ENCODE measurements at regions not wholly inside any gene's neighbourhood (a gene's known extent, or its start where the extent isn't known, plus 50 kb on each side); places are given as distances from the start of the nearest gene placed in this dataset.
"Not testable (repeated sequence)": the region's sequence is repeated elsewhere in the genome, so short reads cannot be mapped to it uniquely, and the experiment has no call there.

- H3K4me3 ChIP-seq (ENCODE audit: low read depth, low read length) = no peak overlapping the region
- no peak for DNase-seq (ENCODE audit: low read depth)
These were observed 457.9 kb downstream of the FAT4 start for GRCh38 chr4:125772680-125773079.

- no peak for DNase-seq (ENCODE audit: low read depth)
- no peak overlapping the region for H3K4me3 ChIP-seq (ENCODE audit: low read depth, low read length)
These were observed 458.7 kb downstream of the FAT4 start for GRCh38 chr4:125773502-125773901.

GRCh38 chr4:125773931-125774330 lies 459.2 kb downstream of the FAT4 start:
- DNase-seq (ENCODE audit: low read depth) = no peak
- no peak overlapping the region for H3K4me3 ChIP-seq (ENCODE audit: low read depth, low read length)

- H3K4me3 ChIP-seq (ENCODE audit: low read depth, low read length) = no peak overlapping the region
- no peak for DNase-seq (ENCODE audit: low read depth)
These were observed 461.4 kb downstream of the FAT4 start for GRCh38 chr4:125776146-125776545.

GRCh38 chr4:125780164-125780563 lies 465.4 kb downstream of the FAT4 start:
- no peak overlapping the region for H3K4me3 ChIP-seq (ENCODE audit: low read depth, low read length)
- DNase-seq (ENCODE audit: low read depth) = peak; percentile 26

GRCh38 chr4:125780747-125781146 lies 466.0 kb downstream of the FAT4 start:
- H3K4me3 ChIP-seq (ENCODE audit: low read depth, low read length) = no peak overlapping the region
- no peak for DNase-seq (ENCODE audit: low read depth)

GRCh38 chr4:125781651-125782050 lies 466.9 kb downstream of the FAT4 start:
- no peak overlapping the region for H3K4me3 ChIP-seq (ENCODE audit: low read depth, low read length)
- DNase-seq (ENCODE audit: low read depth) = no peak

GRCh38 chr4:125784741-125785140 lies 470.0 kb downstream of the FAT4 start:
- no peak overlapping the region for H3K4me3 ChIP-seq (ENCODE audit: low read depth, low read length)
- no peak for DNase-seq (ENCODE audit: low read depth)

GRCh38 chr4:125787707-125788106 lies 473.0 kb downstream of the FAT4 start:
- DNase-seq (ENCODE audit: low read depth) = no peak

GRCh38 chr4:125789023-125789422 lies 474.3 kb downstream of the FAT4 start:
- DNase-seq (ENCODE audit: low read depth) = peak; percentile 23

More at GRCh38 chr4:125787707-125788106, 473.0 kb downstream of the FAT4 start:
- no peak overlapping the region for H3K4me3 ChIP-seq (ENCODE audit: low read depth, low read length)

GRCh38 chr4:125791896-125792295 lies 477.1 kb downstream of the FAT4 start:
- no peak overlapping the region for H3K4me3 ChIP-seq (ENCODE audit: low read depth, low read length)
- no peak for DNase-seq (ENCODE audit: low read depth)

More at GRCh38 chr4:125789023-125789422, 474.3 kb downstream of the FAT4 start:
- H3K4me3 ChIP-seq (ENCODE audit: low read depth, low read length) = no peak overlapping the region

- no peak overlapping the region for H3K4me3 ChIP-seq (ENCODE audit: low read depth, low read length)
- no peak for DNase-seq (ENCODE audit: low read depth)
These were observed 480.2 kb downstream of the FAT4 start for GRCh38 chr4:125794989-125795388.

GRCh38 chr4:125796138-125796537 lies 481.4 kb downstream of the FAT4 start:
- H3K4me3 ChIP-seq (ENCODE audit: low read depth, low read length) = no peak overlapping the region

GRCh38 chr4:125797621-125798020 lies 482.9 kb downstream of the FAT4 start:
- not testable (repeated sequence) for H3K4me3 ChIP-seq (ENCODE audit: low read depth, low read length); DNase-seq (ENCODE audit: low read depth)

More at GRCh38 chr4:125796138-125796537, 481.4 kb downstream of the FAT4 start:
- no peak for DNase-seq (ENCODE audit: low read depth)

- DNase-seq (ENCODE audit: low read depth) = peak; percentile 19
- no peak overlapping the region for H3K4me3 ChIP-seq (ENCODE audit: low read depth, low read length)
These were observed 486.6 kb downstream of the FAT4 start for GRCh38 chr4:125801373-125801772.

- no peak for DNase-seq (ENCODE audit: low read depth)
- no peak overlapping the region for H3K4me3 ChIP-seq (ENCODE audit: low read depth, low read length)
These were observed 487.2 kb downstream of the FAT4 start for GRCh38 chr4:125801924-125802323.

- H3K4me3 ChIP-seq (ENCODE audit: low read depth, low read length) = no peak overlapping the region
- DNase-seq (ENCODE audit: low read depth) = no peak
These were observed 493.3 kb downstream of the FAT4 start for GRCh38 chr4:125808022-125808421.

- no peak for DNase-seq (ENCODE audit: low read depth)
- H3K4me3 ChIP-seq (ENCODE audit: low read depth, low read length) = no peak overlapping the region
These were observed 493.8 kb downstream of the FAT4 start for GRCh38 chr4:125808570-125808969.

GRCh38 chr4:125811892-125812291 lies 497.1 kb downstream of the FAT4 start:
- no peak overlapping the region for H3K4me3 ChIP-seq (ENCODE audit: low read depth, low read length)
- DNase-seq (ENCODE audit: low read depth) = no peak

GRCh38 chr4:125826801-125827695 lies 512.3 kb downstream of the FAT4 start:
- no peak for DNase-seq (ENCODE audit: low read depth)
- no peak overlapping the region for H3K4me3 ChIP-seq (ENCODE audit: low read depth, low read length)

GRCh38 chr4:125827696-125828052 lies 512.9 kb downstream of the FAT4 start:
- no peak overlapping the region for H3K4me3 ChIP-seq (ENCODE audit: low read depth, low read length)
- DNase-seq (ENCODE audit: low read depth) = no peak
